Lung (tissue), 11 donors: ENCODE measurements at regions not wholly inside any gene's neighbourhood (a gene's known extent, or its start where the extent isn't known, plus 50 kb on each side); places are given as distances from the start of the nearest gene placed in this dataset.

Experiments used
- ATAC-seq: fragments of 200-7000 bp; cut with Tn5 transposase; one replicate; pipeline ENCODE4 v1.9.1; 2020; ENCODE audit warnings: moderate number of reproducible peaks; ENCODE audit not compliant: insufficient read depth, low FRiP score
- DNase-seq, 3 donors: peaks; one replicate each; pipeline ENCODE4 v3.0.0-alpha.2; 2013 to 2017
- H3K27ac ChIP-seq, 2 donors: one replicate each; pipeline ENCODE4 v1.5.1; 2013; ENCODE audit warnings: mild to moderate bottlenecking in 2 of 2, moderate library complexity in 2 of 2, control low read depth in 1 of 2, inconsistent platforms in 1 of 2, low read depth in 1 of 2, low read length in 1 of 2
- H3K27me3 ChIP-seq, 3 donors: one replicate each; pipeline ENCODE4 v1.5.1; 2013; ENCODE audit warnings: low read length in 2 of 3; ENCODE audit not compliant: control insufficient read depth in 3 of 3, insufficient read depth in 3 of 3
- H3K36me3 ChIP-seq, 4 donors: one replicate each; pipeline ENCODE4 v1.5.1; 2013; ENCODE audit warnings: low read length in 4 of 4, mild to moderate bottlenecking in 1 of 4, moderate library complexity in 1 of 4; ENCODE audit not compliant: control insufficient read depth in 4 of 4, insufficient read depth in 4 of 4
- H3K4me1 ChIP-seq, 5 donors: one replicate each; pipeline ENCODE4 v1.5.1; 2013; ENCODE audit warnings: low read length in 5 of 5, mild to moderate bottlenecking in 2 of 5, moderate library complexity in 1 of 5; ENCODE audit not compliant: control insufficient read depth in 5 of 5, insufficient read depth in 5 of 5
- H3K4me3 ChIP-seq: one replicate; pipeline ENCODE4 v1.5.1; 2013; ENCODE audit warnings: mild to moderate bottlenecking, control low read depth, moderate library complexity
- H3K9ac ChIP-seq, 2 donors: one replicate each; pipeline ENCODE4 v1.5.1; 2013; ENCODE audit warnings: low read length in 2 of 2, control low read depth in 1 of 2; ENCODE audit not compliant: insufficient read depth in 1 of 2
- H3K9me3 ChIP-seq, 4 donors: one replicate each; pipeline ENCODE4 v1.5.1; 2013; ENCODE audit warnings: low read length in 3 of 4, mild to moderate bottlenecking in 1 of 4, moderate library complexity in 1 of 4; ENCODE audit not compliant: control insufficient read depth in 4 of 4, insufficient read depth in 3 of 4
- CTCF ChIP-seq: IDR thresholded peaks from 2 replicates; pipeline ENCODE4 v1.5.1; 2012; ENCODE audit warnings: mild to moderate bottlenecking; ENCODE audit errors: control extremely low read depth, extremely low read depth
- WGBS, 2 donors: extraction: QIAGEN DNeasy Blood & Tissue Kit; methylation state at CpG; one replicate each; pipeline ENCODE4 v1.1.7; 2013; 5-methylcytosine and 5-hydroxymethylcytosine counted together
- donor health status: control.
- donor health status: control.
- donor health status: Bipolar disorder and iron deficiency.
- donor health status: healthy.
- donor health status: DM: yes; HTN: yes; CAD: no.

GRCh38 chr17:77875051-77875780 lies 83.3 kb upstream of the TNRC6C start:
- no peak for TF ChIP-seq CTCF
- Histone ChIP-seq H3K9me3 (peaks cover 0 to 5% (median 2%) of the 10 kb centered on the region in 4 donors), H3K4me1 (peaks cover 0 to 4% (median 0%) of the 10 kb centered on the region in 5 donors), H3K27ac (no peak overlapping the region), H3K27me3 (peaks cover 0 to 4% (median 0%) of the 10 kb centered on the region in 3 donors), H3K36me3 (no peaks in the 10 kb centered on the region), H3K4me3 (no peak overlapping the region), H3K9ac (no peak overlapping the region)
- ATAC-seq (no peak), DNase-seq (no peak)
- WGBS, 2 donors, result 55 to 76% methylated on average over 5 of the region's 5 CpGs

GRCh38 chr17:77875881-77876509 lies 82.5 kb upstream of the TNRC6C start:
- DNase-seq (no peak), ATAC-seq (no peak)
- Histone ChIP-seq H3K4me1 (peaks cover 0 to 7% (median 4%) of the 10 kb centered on the region in 5 donors), H3K9ac (no peak overlapping the region), H3K36me3 (no peaks in the 10 kb centered on the region), H3K27me3 (peaks cover 0 to 4% (median 0%) of the 10 kb centered on the region in 3 donors), H3K4me3 (no peak overlapping the region), H3K9me3 (peaks cover 0 to 5% (median 2%) of the 10 kb centered on the region in 4 donors), H3K27ac (no peak overlapping the region)
- TF ChIP-seq CTCF, result no peak
- WGBS, 2 donors, result 76 to 81% methylated on average over 2 of the region's 2 CpGs

- DNase-seq (no peak), ATAC-seq (no peak)
- H3K4me3 ChIP-seq, result no peak overlapping the region
- no peak overlapping the region for H3K27ac ChIP-seq
- H3K9me3 ChIP-seq, result peaks cover 0 to 5% (median 2%) of the 10 kb centered on the region in 4 donors
- no peaks in the 10 kb centered on the region for H3K36me3 ChIP-seq
- peaks cover 0 to 17% (median 14%) of the 10 kb centered on the region in 5 donors for H3K4me1 ChIP-seq
- peaks cover 0 to 6% (median 0%) of the 10 kb centered on the region in 3 donors for H3K27me3 ChIP-seq
- 55 to 76% methylated on average over 3 of the region's 3 CpGs for WGBS, 2 donors
- H3K9ac ChIP-seq, result no peak overlapping the region
- no peak for TF ChIP-seq CTCF
Measured at GRCh38 chr17:77877036-77877435, 81.5 kb upstream of the TNRC6C start.
